ENCODE measurements at regions not wholly inside any gene's neighbourhood (a gene's known extent, or its start where the extent isn't known, plus 50 kb on each side); places are given as distances from the start of the nearest gene placed in this dataset.

- WGBS, 2 experiments (ENCODE audit: insufficient coverage in 2 of 2): 95 to 100% methylated on average over 12 of the region's 39 CpGs
- no peaks in the 10 kb centered on the region for H3K9me3 ChIP-seq (ENCODE audit: control insufficient read depth, low read length)
- H3K4me3 ChIP-seq (ENCODE audit: extremely low read depth, insufficient read depth, low read length, poor library complexity, severe bottlenecking): no peak overlapping the region
Observed at GRCh38 chrX:97841544-97842179, 958.0 kb downstream of the RPA4 start.

GRCh38 chrX:97842468-97843199, 958.9 kb downstream of the RPA4 start:
- Histone ChIP-seq H3K27ac (ENCODE audit: low read depth, low read length, severe bottlenecking) (no peak overlapping the region), H3K9me3 (ENCODE audit: control insufficient read depth, low read length) (no peaks in the 10 kb centered on the region)
- WGBS, 2 experiments (ENCODE audit: insufficient coverage in 2 of 2): 87 to 96% methylated on average over 12 to 16 of the region's 35 CpGs

More at GRCh38 chrX:97841544-97842179, 958.0 kb downstream of the RPA4 start:
- H3K36me3 ChIP-seq (ENCODE audit: control insufficient read depth, insufficient read depth, low read length): no peaks in the 10 kb centered on the region
- no peak overlapping the region for H3K27ac ChIP-seq (ENCODE audit: low read depth, low read length, severe bottlenecking)
- no peaks in the 10 kb centered on the region for H3K4me1 ChIP-seq (ENCODE audit: control insufficient read depth, insufficient read depth, low read length, poor library complexity, severe bottlenecking)

GRCh38 chrX:97843200-97843811, 959.6 kb downstream of the RPA4 start:
- Histone ChIP-seq H3K27ac (ENCODE audit: low read depth, low read length, severe bottlenecking) (no peak overlapping the region), H3K4me1 (ENCODE audit: control insufficient read depth, insufficient read depth, low read length, poor library complexity, severe bottlenecking) (no peaks in the 10 kb centered on the region), H3K36me3 (ENCODE audit: control insufficient read depth, insufficient read depth, low read length) (no peaks in the 10 kb centered on the region), H3K4me3 (ENCODE audit: extremely low read depth, insufficient read depth, low read length, poor library complexity, severe bottlenecking) (no peak overlapping the region), H3K9me3 (ENCODE audit: control insufficient read depth, low read length) (no peaks in the 10 kb centered on the region)
- WGBS, 2 experiments (ENCODE audit: insufficient coverage in 2 of 2): 92 to 94% methylated on average over 14 to 15 of the region's 30 CpGs

More at GRCh38 chrX:97842468-97843199, 958.9 kb downstream of the RPA4 start:
- Histone ChIP-seq H3K4me3 (ENCODE audit: extremely low read depth, insufficient read depth, low read length, poor library complexity, severe bottlenecking) (no peak overlapping the region), H3K4me1 (ENCODE audit: control insufficient read depth, insufficient read depth, low read length, poor library complexity, severe bottlenecking) (no peaks in the 10 kb centered on the region), H3K36me3 (ENCODE audit: control insufficient read depth, insufficient read depth, low read length) (no peaks in the 10 kb centered on the region)

GRCh38 chrX:97844161-97844560, 960.5 kb downstream of the RPA4 start:
- Histone ChIP-seq H3K9me3 (ENCODE audit: control insufficient read depth, low read length) (no peaks in the 10 kb centered on the region), H3K36me3 (ENCODE audit: control insufficient read depth, insufficient read depth, low read length) (no peaks in the 10 kb centered on the region), H3K4me3 (ENCODE audit: extremely low read depth, insufficient read depth, low read length, poor library complexity, severe bottlenecking) (no peak overlapping the region), H3K4me1 (ENCODE audit: control insufficient read depth, insufficient read depth, low read length, poor library complexity, severe bottlenecking) (no peaks in the 10 kb centered on the region), H3K27ac (ENCODE audit: low read depth, low read length, severe bottlenecking) (no peak overlapping the region)
- WGBS, 2 experiments (ENCODE audit: insufficient coverage in 2 of 2): 94 to 98% methylated on average over 9 to 15 of the region's 18 CpGs

GRCh38 chrX:97844943-97845342, 961.2 kb downstream of the RPA4 start:
- Histone ChIP-seq H3K9me3 (ENCODE audit: control insufficient read depth, low read length) (no peaks in the 10 kb centered on the region), H3K36me3 (ENCODE audit: control insufficient read depth, insufficient read depth, low read length) (no peaks in the 10 kb centered on the region), H3K4me3 (ENCODE audit: extremely low read depth, insufficient read depth, low read length, poor library complexity, severe bottlenecking) (no peak overlapping the region), H3K4me1 (ENCODE audit: control insufficient read depth, insufficient read depth, low read length, poor library complexity, severe bottlenecking) (no peaks in the 10 kb centered on the region), H3K27ac (ENCODE audit: low read depth, low read length, severe bottlenecking) (no peak overlapping the region)
- 92% methylated on average over 2 of the region's 16 CpGs; no CpG with 5 or more reads in 1 of the 2 experiments for WGBS, 2 experiments (ENCODE audit: insufficient coverage in 2 of 2)

GRCh38 chrX:97845451-97845850, 961.7 kb downstream of the RPA4 start:
- Histone ChIP-seq H3K4me1 (ENCODE audit: control insufficient read depth, insufficient read depth, low read length, poor library complexity, severe bottlenecking) (no peaks in the 10 kb centered on the region), H3K27ac (ENCODE audit: low read depth, low read length, severe bottlenecking) (no peak overlapping the region), H3K9me3 (ENCODE audit: control insufficient read depth, low read length) (no peaks in the 10 kb centered on the region), H3K36me3 (ENCODE audit: control insufficient read depth, insufficient read depth, low read length) (no peaks in the 10 kb centered on the region), H3K4me3 (ENCODE audit: extremely low read depth, insufficient read depth, low read length, poor library complexity, severe bottlenecking) (no peak overlapping the region)
- 96 to 98% methylated on average over 8 to 14 of the region's 18 CpGs for WGBS, 2 experiments (ENCODE audit: insufficient coverage in 2 of 2)

- Histone ChIP-seq H3K9me3 (ENCODE audit: control insufficient read depth, low read length) (no peaks in the 10 kb centered on the region), H3K27ac (ENCODE audit: low read depth, low read length, severe bottlenecking) (no peak overlapping the region), H3K36me3 (ENCODE audit: control insufficient read depth, insufficient read depth, low read length) (no peaks in the 10 kb centered on the region), H3K4me1 (ENCODE audit: control insufficient read depth, insufficient read depth, low read length, poor library complexity, severe bottlenecking) (no peaks in the 10 kb centered on the region), H3K4me3 (ENCODE audit: extremely low read depth, insufficient read depth, low read length, poor library complexity, severe bottlenecking) (no peak overlapping the region)
- 80 to 91% methylated on average over 3 to 7 of the region's 12 CpGs for WGBS, 2 experiments (ENCODE audit: insufficient coverage in 2 of 2)
Observed at GRCh38 chrX:97846228-97846627, 962.5 kb downstream of the RPA4 start.

- Histone ChIP-seq H3K9me3 (ENCODE audit: control insufficient read depth, low read length) (no peaks in the 10 kb centered on the region), H3K4me3 (ENCODE audit: extremely low read depth, insufficient read depth, low read length, poor library complexity, severe bottlenecking) (no peak overlapping the region), H3K4me1 (ENCODE audit: control insufficient read depth, insufficient read depth, low read length, poor library complexity, severe bottlenecking) (no peaks in the 10 kb centered on the region), H3K36me3 (ENCODE audit: control insufficient read depth, insufficient read depth, low read length) (no peaks in the 10 kb centered on the region), H3K27ac (ENCODE audit: low read depth, low read length, severe bottlenecking) (no peak overlapping the region)
- 89 to 100% methylated on average over 1 to 10 of the region's 25 CpGs for WGBS, 2 experiments (ENCODE audit: insufficient coverage in 2 of 2)
Observed at GRCh38 chrX:97846718-97847237, 963.1 kb downstream of the RPA4 start.

- Histone ChIP-seq H3K4me1 (ENCODE audit: control insufficient read depth, insufficient read depth, low read length, poor library complexity, severe bottlenecking) (no peaks in the 10 kb centered on the region), H3K4me3 (ENCODE audit: extremely low read depth, insufficient read depth, low read length, poor library complexity, severe bottlenecking) (no peak overlapping the region), H3K27ac (ENCODE audit: low read depth, low read length, severe bottlenecking) (no peak overlapping the region), H3K9me3 (ENCODE audit: control insufficient read depth, low read length) (no peaks in the 10 kb centered on the region), H3K36me3 (ENCODE audit: control insufficient read depth, insufficient read depth, low read length) (no peaks in the 10 kb centered on the region)
- WGBS, 2 experiments (ENCODE audit: insufficient coverage in 2 of 2): 94 to 97% methylated on average over 14 of the region's 25 CpGs
Observed at GRCh38 chrX:97847885-97848679, 964.4 kb downstream of the RPA4 start.

- no peak overlapping the region for H3K4me3 ChIP-seq (ENCODE audit: extremely low read depth, insufficient read depth, low read length, poor library complexity, severe bottlenecking)
- no peaks in the 10 kb centered on the region for H3K4me1 ChIP-seq (ENCODE audit: control insufficient read depth, insufficient read depth, low read length, poor library complexity, severe bottlenecking)
- no peak overlapping the region for H3K27ac ChIP-seq (ENCODE audit: low read depth, low read length, severe bottlenecking)
- H3K9me3 ChIP-seq (ENCODE audit: control insufficient read depth, low read length): no peaks in the 10 kb centered on the region
- H3K36me3 ChIP-seq (ENCODE audit: control insufficient read depth, insufficient read depth, low read length): no peaks in the 10 kb centered on the region
Observed at GRCh38 chrX:97849951-97850350, 966.2 kb downstream of the RPA4 start.

All from mesodermal cell (in vitro differentiated cells).